ENCODE measurements at regions not wholly inside any gene's neighbourhood (a gene's known extent, or its start where the extent isn't known, plus 50 kb on each side); places are given as distances from the start of the nearest gene placed in this dataset.

- no peaks in the 10 kb centered on the region for H3K79me2 ChIP-seq (ENCODE audit: insufficient read depth, low read length)
- peak overlapping the region; percentile 5 for H3K4me2 ChIP-seq (ENCODE audit: insufficient read depth, low read length)
- no peaks in the 10 kb centered on the region for H4K20me1 ChIP-seq (ENCODE audit: insufficient read depth, low read length)
- peaks cover 12% of the 10 kb centered on the region for H3K4me1 ChIP-seq (ENCODE audit: insufficient read depth, low read length)
- DNase-seq (ENCODE audit: insufficient read length, low spot score, missing footprints): no peak
- H3K4me3 ChIP-seq (ENCODE audit: insufficient read depth, low read length): no peak overlapping the region
- TF ChIP-seq, protein P1, sequence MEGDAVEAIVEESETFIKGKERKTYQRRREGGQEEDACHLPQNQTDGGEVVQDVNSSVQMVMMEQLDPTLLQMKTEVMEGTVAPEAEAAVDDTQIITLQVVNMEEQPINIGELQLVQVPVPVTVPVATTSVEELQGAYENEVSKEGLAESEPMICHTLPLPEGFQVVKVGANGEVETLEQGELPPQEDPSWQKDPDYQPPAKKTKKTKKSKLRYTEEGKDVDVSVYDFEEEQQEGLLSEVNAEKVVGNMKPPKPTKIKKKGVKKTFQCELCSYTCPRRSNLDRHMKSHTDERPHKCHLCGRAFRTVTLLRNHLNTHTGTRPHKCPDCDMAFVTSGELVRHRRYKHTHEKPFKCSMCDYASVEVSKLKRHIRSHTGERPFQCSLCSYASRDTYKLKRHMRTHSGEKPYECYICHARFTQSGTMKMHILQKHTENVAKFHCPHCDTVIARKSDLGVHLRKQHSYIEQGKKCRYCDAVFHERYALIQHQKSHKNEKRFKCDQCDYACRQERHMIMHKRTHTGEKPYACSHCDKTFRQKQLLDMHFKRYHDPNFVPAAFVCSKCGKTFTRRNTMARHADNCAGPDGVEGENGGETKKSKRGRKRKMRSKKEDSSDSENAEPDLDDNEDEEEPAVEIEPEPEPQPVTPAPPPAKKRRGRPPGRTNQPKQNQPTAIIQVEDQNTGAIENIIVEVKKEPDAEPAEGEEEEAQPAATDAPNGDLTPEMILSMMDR (IDR thresholded peaks at IDR 0.05; ENCODE audit: extremely low read depth, low read depth, low read length): no peak
- H3K9me3 ChIP-seq (ENCODE audit: low read depth, low read length): no peaks in the 10 kb centered on the region
- peak overlapping the region; percentile 54 for H3K27ac ChIP-seq (ENCODE audit: low read depth, low read length)
- no peaks in the 10 kb centered on the region for H3K36me3 ChIP-seq (ENCODE audit: insufficient read depth, low read length)
- no peaks in the 10 kb centered on the region for H3K27me3 ChIP-seq (ENCODE audit: insufficient read depth, low read length)
- no peak overlapping the region for H2AFZ ChIP-seq (ENCODE audit: low read length)
Observed at GRCh38 chr4:96103086-96103485, 263.2 kb downstream of the PDHA2 start.

GRCh38 chr4:96108146-96108545 lies 268.3 kb downstream of the PDHA2 start:
- Histone ChIP-seq H3K27ac (ENCODE audit: low read depth, low read length) (no peak overlapping the region), H3K27me3 (ENCODE audit: insufficient read depth, low read length) (no peaks in the 10 kb centered on the region), H2AFZ (ENCODE audit: low read length) (no peak overlapping the region), H3K4me1 (ENCODE audit: insufficient read depth, low read length) (peaks cover 3% of the 10 kb centered on the region), H3K4me2 (ENCODE audit: insufficient read depth, low read length) (no peak overlapping the region), H3K36me3 (ENCODE audit: insufficient read depth, low read length) (no peaks in the 10 kb centered on the region), H3K4me3 (ENCODE audit: insufficient read depth, low read length) (no peak overlapping the region), H4K20me1 (ENCODE audit: insufficient read depth, low read length) (no peaks in the 10 kb centered on the region), H3K9me3 (ENCODE audit: low read depth, low read length) (peaks cover 2% of the 10 kb centered on the region), H3K79me2 (ENCODE audit: insufficient read depth, low read length) (no peaks in the 10 kb centered on the region)
- TF ChIP-seq, protein P1 (IDR thresholded peaks at IDR 0.05; ENCODE audit: extremely low read depth, low read depth, low read length): no peak
- no peak for DNase-seq (ENCODE audit: insufficient read length, low spot score, missing footprints)

GRCh38 chr4:96112631-96113030 lies 272.7 kb downstream of the PDHA2 start:
- H4K20me1 ChIP-seq (ENCODE audit: insufficient read depth, low read length): no peaks in the 10 kb centered on the region
- DNase-seq (ENCODE audit: insufficient read length, low spot score, missing footprints): no peak
- TF ChIP-seq, protein P1 (IDR thresholded peaks at IDR 0.05; ENCODE audit: extremely low read depth, low read depth, low read length): no peak
- H3K4me2 ChIP-seq (ENCODE audit: insufficient read depth, low read length): no peak overlapping the region
- H3K9me3 ChIP-seq (ENCODE audit: low read depth, low read length): peaks cover 2% of the 10 kb centered on the region
- H3K4me1 ChIP-seq (ENCODE audit: insufficient read depth, low read length): no peaks in the 10 kb centered on the region
- H3K4me3 ChIP-seq (ENCODE audit: insufficient read depth, low read length): no peak overlapping the region
- H3K79me2 ChIP-seq (ENCODE audit: insufficient read depth, low read length): no peaks in the 10 kb centered on the region
- H3K27me3 ChIP-seq (ENCODE audit: insufficient read depth, low read length): no peaks in the 10 kb centered on the region
- H2AFZ ChIP-seq (ENCODE audit: low read length): no peak overlapping the region
- H3K27ac ChIP-seq (ENCODE audit: low read depth, low read length): no peak overlapping the region
- no peaks in the 10 kb centered on the region for H3K36me3 ChIP-seq (ENCODE audit: insufficient read depth, low read length)

- no peak for DNase-seq (ENCODE audit: insufficient read length, low spot score, missing footprints)
- Histone ChIP-seq H3K9me3 (ENCODE audit: low read depth, low read length) (no peaks in the 10 kb centered on the region), H2AFZ (ENCODE audit: low read length) (no peak overlapping the region), H3K27me3 (ENCODE audit: insufficient read depth, low read length) (no peaks in the 10 kb centered on the region), H3K4me1 (ENCODE audit: insufficient read depth, low read length) (no peaks in the 10 kb centered on the region), H4K20me1 (ENCODE audit: insufficient read depth, low read length) (no peaks in the 10 kb centered on the region), H3K79me2 (ENCODE audit: insufficient read depth, low read length) (no peaks in the 10 kb centered on the region), H3K27ac (ENCODE audit: low read depth, low read length) (no peak overlapping the region), H3K36me3 (ENCODE audit: insufficient read depth, low read length) (no peaks in the 10 kb centered on the region), H3K4me3 (ENCODE audit: insufficient read depth, low read length) (no peak overlapping the region), H3K4me2 (ENCODE audit: insufficient read depth, low read length) (no peak overlapping the region)
- TF ChIP-seq, protein P1 (IDR thresholded peaks at IDR 0.05; ENCODE audit: extremely low read depth, low read depth, low read length): no peak
Observed at GRCh38 chr4:96120206-96120605, 280.3 kb downstream of the PDHA2 start.
